ENCODE measurements at regions not wholly inside any gene's neighbourhood (a gene's known extent, or its start where the extent isn't known, plus 50 kb on each side); places are given as distances from the start of the nearest gene placed in this dataset.

GRCh38 chr1:177656598-177656997 is 313.3 kb downstream of the SEC16B start:
- TF ChIP-seq, protein P1, sequence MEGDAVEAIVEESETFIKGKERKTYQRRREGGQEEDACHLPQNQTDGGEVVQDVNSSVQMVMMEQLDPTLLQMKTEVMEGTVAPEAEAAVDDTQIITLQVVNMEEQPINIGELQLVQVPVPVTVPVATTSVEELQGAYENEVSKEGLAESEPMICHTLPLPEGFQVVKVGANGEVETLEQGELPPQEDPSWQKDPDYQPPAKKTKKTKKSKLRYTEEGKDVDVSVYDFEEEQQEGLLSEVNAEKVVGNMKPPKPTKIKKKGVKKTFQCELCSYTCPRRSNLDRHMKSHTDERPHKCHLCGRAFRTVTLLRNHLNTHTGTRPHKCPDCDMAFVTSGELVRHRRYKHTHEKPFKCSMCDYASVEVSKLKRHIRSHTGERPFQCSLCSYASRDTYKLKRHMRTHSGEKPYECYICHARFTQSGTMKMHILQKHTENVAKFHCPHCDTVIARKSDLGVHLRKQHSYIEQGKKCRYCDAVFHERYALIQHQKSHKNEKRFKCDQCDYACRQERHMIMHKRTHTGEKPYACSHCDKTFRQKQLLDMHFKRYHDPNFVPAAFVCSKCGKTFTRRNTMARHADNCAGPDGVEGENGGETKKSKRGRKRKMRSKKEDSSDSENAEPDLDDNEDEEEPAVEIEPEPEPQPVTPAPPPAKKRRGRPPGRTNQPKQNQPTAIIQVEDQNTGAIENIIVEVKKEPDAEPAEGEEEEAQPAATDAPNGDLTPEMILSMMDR (IDR thresholded peaks at IDR 0.05; ENCODE audit: insufficient read depth, low read length, poor library complexity, severe bottlenecking), result no peak
- no peak for TF ChIP-seq EZH2phosphoT487 (conservative IDR thresholded peaks at IDR 0.05; ENCODE audit: low read length)

All from SU-DHL-6 (cell line).